Nucleus accumbens (tissue), 56 donors: ENCODE measurements at regions not wholly inside any gene's neighbourhood (a gene's known extent, or its start where the extent isn't known, plus 50 kb on each side); places are given as distances from the start of the nearest gene placed in this dataset.
"Not testable (repeated sequence)": the region's sequence is repeated elsewhere in the genome, so short reads cannot be mapped to it uniquely, and the experiment has no call there.

Source experiments
- DNase-seq, 56 donors: peaks; one replicate each; lab custom pipeline; 2025; lab: John Stamatoyannopoulos, UW

DNA sequence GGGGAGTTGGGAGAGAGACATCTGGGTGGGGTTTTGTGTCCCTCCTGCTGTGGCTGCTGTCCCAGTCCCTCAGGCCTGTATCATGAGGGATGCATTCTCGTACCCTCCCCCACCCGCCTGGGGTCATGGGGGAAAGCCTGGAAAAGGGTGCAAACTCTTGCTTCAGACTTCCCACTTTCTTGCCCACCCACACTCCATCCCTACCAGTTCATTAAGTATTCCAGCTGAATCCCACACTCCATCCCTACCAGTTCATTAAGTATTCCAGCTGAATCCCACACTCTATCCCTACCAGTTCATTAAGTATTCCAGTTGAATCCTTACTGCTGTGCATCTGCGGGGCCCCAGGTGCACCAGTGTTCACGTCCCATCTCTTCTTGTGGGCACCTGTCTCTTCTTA is 116.3 kb downstream of the ACAA2 start:
- DNase-seq, result no peak

DNA sequence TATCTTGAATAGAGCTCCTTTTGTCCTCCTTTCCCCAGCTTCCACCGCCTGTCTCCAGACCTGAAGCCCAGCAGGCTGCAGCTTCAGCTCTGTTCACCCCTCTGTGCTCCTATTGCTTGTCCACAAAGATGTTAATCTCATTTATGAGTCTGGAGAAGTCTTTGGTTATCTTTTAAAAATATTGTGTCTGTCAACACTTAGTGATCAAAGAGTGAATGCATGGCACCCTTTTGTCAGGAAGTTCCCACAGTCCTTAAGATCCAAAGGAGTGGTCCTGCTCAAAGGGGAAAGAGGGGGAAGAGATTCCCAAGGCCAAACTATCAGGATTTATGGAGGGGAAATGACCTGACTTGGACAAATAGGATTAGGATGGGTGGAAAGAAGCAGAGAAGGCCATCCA is 118.9 kb downstream of the ACAA2 start:
- no peak for DNase-seq

DNA sequence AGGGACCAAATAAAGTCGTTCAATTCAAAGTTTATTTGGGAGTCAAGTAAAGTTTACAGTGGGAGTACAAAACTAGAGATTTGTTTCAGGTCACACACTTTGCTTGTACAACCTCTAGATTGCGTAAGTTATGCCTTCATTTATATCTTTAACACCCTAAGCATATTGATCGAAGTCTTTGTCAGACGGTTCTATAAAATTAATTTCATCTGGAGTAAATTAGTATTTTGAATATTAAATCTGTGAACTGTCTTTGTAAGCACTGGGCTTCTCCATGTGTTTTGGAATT is 119.7 kb downstream of the ACAA2 start:
- no peak for DNase-seq

DNA sequence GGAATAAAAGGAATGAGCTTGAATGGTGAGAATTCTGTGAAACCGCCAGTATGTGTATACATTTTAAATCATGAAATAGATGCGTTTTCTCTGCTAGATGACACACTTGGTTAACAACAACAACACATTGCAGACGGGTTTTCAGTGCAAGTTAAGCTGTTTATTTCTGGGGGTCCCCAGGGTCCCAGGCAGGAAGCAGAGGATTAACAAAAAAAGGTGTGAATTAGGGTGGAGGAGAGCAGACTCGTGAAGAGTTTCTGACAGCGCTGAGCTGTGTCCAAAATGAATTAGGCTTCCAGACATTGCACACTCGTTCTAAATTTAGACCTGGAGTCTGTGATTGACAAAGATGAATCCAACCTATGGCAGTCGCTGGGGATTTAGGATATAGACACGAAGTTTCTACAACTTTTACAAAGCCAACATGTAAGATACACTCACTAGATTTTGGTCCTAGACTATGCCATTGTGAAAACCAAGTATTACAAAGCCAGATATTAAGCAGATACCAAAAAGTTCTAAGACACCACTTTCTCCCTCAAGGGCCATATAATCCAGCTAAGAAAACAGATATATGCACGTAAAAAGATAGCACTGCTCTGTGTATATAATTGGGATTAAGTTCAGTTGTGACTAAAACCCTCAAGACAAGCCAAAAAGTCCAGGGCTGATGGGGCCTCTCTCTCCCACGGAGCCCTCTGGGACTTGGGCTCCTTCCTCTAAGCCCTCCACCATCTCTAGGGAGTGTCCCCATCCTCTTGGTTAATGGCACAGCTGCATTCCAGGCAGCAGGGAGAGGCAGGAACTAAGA is 120.2 kb downstream of the ACAA2 start:
- no peak for DNase-seq

DNA sequence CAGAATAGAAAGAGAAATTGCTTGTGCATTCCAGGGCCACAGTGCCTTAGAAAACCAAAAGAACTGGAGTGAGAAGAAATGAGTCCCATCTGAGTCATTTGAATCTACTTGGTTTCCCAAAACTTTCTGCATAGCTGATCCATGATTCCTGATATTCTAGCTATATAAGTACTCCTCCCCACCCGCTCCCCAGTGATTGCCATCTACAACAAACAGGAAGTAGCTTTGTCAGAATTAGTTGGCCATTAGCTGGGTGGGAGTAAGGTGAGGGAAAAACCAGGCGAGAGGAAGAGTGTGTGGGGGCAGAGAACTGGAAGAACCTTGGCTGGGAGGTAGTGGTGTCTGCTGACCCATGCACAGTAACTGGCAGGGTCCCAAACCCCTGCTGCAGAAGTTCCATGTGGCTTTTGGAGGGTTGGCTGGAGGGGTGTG is 122.1 kb downstream of the ACAA2 start:
- no peak for DNase-seq

DNA sequence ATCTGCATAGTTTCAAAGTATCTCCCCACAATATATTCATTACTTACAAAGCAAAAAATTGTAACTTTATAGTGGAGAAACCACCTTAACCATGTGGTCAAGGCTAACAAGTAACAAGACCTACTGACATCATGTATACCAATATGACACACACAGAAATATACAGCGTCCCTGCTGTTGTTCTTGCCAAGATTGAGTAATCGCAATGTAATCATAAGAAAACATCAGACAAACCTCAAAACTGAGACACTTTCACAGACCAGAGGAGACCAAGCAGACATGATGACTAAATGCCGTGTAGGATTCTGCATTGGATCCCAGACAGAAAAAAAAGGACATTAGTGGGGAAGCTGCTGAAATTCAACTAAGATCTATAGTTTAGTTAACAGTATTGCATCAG is 123.0 kb downstream of the ACAA2 start:
- DNase-seq, result no peak

DNA sequence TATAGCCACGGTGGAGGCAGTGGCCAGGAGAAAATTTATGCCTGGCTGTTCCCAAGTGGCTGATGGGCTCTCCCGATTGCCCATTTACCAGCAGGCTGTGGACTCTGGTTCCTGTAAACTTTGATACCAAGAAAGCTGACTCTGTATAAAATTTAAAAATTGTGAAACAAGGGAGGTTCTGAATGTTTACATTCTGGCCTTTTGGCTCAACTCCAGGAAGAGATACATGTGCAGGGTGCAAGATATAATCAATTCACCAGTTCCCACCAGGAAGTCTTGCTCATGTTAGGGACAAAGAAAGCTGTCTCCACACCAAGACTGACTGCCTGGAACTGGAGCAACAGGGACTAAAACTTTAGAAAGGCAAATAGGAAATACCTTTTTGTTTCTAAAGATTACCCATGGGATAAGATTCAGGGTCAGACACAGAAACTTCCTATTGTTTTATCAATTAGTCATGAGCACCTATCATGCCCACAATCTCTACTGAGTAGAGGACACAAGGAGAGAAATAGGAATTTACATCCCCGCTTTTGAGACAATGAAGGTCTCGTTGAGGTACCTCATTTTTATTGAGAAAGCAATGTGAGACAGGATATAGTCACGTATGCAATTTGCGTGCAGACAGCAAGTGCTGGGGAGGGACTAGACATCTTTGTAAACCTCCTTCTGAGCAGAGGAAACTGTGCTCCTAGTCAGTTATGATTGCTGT is 123.5 kb downstream of the LIPG start:
- no peak for DNase-seq

DNA sequence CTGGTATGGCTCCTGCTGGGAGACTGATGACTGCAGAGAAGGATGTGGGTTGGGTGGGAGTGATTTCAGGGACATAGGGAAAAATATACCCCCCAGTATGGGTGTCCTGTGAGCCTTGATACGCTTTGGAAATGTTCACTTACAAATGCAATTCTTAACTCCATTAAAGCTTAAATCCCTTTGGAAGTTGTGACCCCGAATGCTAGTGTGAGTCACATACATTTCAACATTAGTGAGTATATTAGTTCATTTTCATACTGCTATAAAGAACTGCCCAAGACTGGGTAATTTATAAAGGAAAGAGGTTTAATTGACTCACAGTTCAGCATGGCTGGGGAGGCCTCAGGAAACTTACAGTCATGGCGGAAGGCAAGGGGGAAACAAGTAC is 120.9 kb downstream of the LIPG start:
- not testable (repeated sequence) for DNase-seq

DNA sequence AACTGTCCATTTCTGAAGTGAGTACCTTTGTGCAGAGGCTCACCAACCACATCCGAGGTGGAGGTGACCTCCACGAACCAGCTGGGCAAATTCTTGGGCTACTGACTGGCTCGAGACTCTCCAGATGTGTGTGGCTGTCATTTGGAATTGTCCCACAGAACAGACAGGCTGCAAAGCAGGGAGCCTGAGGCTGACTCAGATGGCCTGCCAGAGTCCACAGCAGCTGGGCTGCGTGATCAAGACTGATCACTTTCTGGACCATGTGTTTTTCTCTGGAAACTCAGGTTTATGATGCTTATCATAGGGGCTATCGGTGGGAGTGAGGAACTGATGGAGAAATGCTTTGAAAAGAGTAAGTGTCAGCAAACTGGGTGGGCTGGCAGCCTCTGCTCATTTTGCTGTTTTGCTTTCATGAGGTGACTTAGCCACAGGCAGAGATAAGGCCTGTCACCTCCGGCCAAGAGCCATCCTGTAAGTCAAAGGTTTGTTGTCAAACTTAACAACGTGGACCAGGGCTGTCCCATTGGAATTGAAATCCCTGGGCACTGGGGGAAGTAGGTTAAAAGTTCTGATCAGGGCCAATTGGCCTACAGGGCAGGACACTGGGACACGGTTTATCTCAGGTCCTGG is 120.4 kb downstream of the LIPG start:
- DNase-seq, result no peak

DNA sequence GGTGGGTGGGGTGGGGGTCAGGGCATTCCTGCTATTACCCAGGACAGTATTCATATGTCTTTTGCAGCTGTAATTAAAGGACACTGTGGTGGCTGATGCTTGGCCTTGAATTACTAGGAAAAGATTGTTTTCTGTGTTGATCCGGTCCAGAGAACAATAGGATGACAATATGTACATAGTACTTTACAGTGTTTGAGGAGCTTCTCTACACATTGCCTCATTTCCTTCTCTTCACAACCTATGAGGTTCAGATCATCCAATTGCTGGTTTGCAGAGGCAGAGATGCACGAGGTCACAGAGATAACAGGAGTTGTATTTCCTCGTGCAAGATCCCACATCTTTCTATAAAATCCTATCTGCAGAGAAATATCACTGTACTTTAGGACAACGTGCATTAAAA is 119.5 kb downstream of the LIPG start:
- no peak for DNase-seq

DNA sequence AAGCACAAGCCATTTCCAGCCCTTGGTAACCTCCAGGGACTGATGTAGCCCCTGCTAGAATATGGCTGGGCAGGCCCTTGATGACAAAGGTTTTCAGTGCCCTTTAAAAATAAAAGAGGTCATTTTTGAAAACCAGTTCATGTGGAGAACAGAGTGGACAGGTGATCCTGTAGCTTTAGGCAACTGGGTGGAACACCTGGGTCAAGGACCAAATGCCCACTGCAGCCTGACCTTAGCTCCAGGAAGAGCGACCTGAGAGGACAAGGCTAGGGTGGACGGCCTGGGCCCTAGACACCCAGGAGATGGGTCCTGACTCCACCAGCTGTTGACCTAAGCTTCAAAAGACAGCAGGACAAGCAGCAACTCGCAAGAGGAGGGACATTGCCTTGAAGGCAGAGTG is 116.6 kb downstream of the LIPG start:
- DNase-seq, result no peak

DNA sequence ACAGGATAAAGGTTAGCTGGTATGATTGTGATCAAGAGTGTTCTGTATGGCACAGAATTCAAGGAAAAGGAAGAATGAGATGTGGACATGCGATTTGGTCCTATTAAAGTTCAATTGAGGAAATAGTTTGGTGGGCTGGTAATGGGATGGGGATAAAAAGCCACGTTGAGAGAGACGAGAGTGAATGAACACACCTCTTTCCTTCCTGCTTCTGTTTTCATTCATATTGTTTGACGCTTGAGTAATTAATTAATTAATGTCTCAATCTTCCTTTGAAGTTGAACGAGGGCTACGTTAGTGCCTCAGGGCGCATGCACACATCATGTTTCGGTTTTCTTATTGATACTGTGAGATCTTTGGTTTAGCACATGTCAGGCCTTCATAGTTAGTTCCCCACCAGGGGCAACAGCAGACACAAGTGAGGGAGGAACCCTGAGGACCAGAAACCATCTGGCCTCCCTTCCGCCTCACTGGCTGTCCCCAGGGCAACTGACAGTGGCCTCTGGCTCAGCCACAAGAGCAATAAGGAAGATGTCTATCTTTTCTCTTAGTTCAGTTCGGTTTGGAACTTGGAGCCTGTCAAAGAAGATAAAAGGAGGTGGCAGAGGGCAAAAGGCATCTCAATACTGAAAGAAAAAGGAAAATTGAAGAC is 116.0 kb downstream of the LIPG start:
- no peak for DNase-seq

DNA sequence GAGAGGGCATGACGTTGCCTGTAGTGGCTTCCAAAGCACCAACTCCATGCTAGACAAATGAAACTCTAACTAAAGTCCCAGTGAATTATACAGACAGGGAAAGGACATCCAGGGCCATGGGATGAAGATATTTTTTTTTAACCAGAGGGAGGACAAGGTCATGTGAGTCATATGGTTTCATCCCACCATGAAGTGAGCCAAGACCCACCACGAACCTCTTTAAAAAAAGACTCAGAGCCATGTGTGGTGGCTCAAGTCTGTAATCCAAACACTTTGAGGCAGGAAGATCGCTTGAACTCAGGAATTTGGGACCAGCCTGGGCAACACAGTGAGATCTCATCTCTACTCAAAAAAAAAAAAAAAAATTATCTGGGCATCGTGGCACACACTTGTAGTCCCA is 115.2 kb downstream of the LIPG start:
- no peak for DNase-seq

DNA sequence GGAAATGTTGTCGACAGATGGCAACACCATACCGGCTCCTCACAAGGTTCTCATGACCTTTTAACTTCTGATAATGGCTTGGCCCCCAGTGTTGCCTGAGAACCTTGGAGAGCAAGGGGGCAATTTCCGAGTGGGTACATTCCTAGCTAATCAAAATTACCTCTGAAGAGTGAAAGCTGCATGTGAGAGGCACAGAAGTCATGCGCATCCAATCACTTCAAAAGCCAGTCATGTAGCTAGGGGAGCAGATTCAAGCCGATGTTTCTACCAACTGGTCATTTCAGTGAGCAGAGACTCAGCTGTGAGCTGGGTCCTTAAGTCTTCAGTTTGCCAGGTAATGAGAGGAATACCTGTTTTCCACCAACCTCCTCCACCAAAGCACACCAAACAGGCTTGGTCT is 111.4 kb downstream of the LIPG start:
- DNase-seq, result no peak

DNA sequence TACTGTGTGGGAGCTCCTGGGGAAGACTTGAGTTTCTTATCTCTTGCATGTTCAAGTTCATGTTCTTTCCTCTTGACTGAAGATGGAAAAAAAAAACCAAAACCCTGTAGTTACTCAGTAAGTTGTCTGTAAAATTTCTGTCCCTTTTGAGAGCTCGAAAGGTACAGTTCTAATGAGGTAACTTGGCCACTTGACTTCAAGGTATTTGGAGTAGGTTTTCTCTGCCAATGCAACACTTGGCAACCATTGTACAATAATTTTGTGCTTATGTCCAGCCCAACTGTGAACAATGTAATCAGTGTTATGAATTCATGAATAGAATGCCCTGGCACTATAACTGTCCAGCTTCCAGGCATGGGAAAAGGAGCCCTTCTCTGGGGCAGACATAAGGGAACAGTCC is 111.0 kb downstream of the LIPG start:
- no peak for DNase-seq

DNA sequence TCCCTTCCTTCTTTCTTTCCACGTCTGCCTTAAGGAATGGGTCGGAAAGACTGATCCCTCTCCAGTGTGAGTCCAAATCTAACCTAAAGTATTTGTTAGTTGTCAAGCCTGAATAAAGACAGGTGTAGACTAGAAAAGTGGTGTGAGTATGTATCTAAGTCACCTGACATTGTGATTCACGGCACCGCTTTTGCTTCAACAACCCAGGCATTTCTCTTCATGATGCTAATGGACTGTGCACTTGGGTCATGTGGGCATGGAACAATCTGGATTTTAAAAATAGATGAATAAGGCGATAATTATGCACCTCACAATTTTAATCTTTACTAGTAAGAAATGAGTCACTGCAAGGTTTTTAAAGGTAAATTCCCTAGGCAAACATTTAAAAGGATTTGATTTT is 107.5 kb downstream of the LIPG start:
- DNase-seq, result peak in 10 of 56 donors; percentile 4 to 41 (median 18)

DNA sequence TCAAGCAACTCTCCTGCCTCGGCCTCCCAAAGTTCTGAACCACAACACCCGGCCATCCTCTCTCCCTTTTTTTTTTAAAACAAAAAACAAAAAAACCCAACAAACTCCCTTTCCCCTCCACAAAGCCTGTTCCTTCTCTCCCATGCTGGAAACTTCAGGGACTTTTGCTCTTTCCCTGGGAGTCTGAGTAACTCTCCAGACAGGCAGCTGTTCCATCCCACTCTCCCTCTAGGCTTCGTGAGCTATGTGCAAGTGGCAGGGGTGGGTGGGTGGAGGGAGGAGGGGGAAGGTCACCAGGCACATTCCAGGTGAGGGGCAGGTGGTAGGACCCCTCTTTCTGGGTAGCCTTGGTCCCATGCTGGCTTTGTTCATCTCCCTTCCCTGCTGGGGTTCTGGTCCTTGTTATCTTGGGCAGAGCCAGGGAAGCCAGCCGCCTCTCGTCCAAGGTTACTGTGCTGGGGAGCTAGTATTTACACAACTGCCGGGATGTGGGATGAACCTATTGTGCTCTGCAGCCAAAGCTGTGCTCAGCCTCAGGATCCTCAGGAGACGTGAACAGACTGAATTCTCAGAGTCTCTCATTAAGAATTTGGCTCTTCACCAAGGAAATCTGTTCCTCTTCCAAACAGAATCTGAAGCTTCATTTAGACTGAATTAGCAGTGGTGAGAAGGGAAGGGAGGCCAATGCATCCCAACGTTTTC is 106.9 kb downstream of the LIPG start:
- peak in 8 of 56 donors; percentile 4 to 24 (median 12) for DNase-seq

DNA sequence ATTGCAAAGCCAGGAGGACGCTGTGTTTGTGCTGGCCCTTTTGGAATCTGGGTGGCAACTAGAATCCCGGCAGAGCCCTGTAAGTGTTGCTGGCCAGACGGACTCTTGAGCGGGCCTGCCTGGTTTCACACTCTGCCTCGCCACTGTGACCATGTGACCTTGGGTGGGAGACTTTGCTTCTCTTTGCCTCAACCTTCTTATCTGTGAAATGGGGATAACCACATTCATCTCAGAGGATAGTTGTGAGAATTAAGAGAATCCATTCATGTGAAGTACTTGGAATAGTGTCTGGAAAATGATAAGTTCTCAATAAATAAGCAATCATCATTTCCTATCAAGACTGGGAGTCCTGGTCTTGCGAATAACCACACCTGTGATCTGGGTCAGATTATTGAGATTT is 105.6 kb downstream of the LIPG start:
- no peak for DNase-seq

DNA sequence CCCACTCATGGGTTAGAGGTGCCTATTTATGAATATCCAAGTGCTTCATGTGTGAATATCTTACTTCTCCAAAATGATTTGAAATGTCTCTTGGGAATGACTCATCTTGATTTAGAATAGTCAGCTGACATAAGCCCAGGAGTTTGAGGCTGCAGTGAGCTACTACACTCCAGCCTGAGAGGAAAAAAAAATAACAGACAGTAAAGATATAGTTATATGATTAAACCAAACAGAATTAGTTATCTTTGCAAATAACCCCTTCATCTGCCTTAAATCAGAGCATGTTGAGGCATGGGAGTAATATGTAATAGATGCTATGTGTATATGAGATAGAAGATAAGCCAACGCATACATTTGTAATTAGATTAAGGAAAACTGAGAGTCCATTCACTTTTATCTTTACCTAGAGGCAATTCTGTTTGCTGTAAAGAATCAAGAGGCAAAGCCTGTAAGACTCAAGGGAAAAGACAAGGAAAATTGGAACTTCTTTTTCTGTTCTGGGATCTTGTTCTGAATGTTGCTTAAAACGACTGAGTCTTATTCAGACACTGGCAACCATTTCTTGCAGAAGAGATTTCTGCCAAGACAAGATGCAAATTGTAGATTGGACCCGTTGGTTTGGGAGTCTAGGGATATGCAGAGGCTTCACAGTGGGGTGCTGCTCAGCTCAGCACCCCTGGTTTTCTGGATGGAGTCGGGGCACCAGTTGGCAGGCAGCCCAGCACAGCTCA is 104.4 kb downstream of the LIPG start:
- no peak for DNase-seq
